SW480 (cell line): ENCODE measurements at regions not wholly inside any gene's neighbourhood (a gene's known extent, or its start where the extent isn't known, plus 50 kb on each side); places are given as distances from the start of the nearest gene placed in this dataset.

Experiments
- DNase-seq: peaks from one replicate; pipeline ENCODE4 v3.0.0-alpha.2; 2016; ENCODE audit warnings: low spot score

GRCh38 chr1:212525479-212526110, 83.0 kb upstream of the ATF3 start:
- DNase-seq, result peak; percentile 14

GRCh38 chr1:212526111-212526491, 82.5 kb upstream of the ATF3 start:
- DNase-seq, result no peak

- no peak for DNase-seq
Measured at GRCh38 chr1:212528501-212528900, 80.1 kb upstream of the ATF3 start.

- DNase-seq, result no peak
Measured at GRCh38 chr1:212529211-212529741, 79.3 kb upstream of the ATF3 start.

GRCh38 chr1:212531267-212531666, 77.3 kb upstream of the ATF3 start:
- no peak for DNase-seq

- DNase-seq, result no peak
Measured at GRCh38 chr1:212531796-212532195, 76.8 kb upstream of the ATF3 start.

- DNase-seq, result no peak
Measured at GRCh38 chr1:212532469-212533147, 76.0 kb upstream of the ATF3 start.

- DNase-seq, result no peak
Measured at GRCh38 chr1:212533148-212533517, 75.4 kb upstream of the ATF3 start.

GRCh38 chr1:212536586-212536985, 72.0 kb upstream of the ATF3 start:
- DNase-seq, result no peak

- DNase-seq, result no peak
Measured at GRCh38 chr1:212537610-212538009, 71.0 kb upstream of the ATF3 start.

GRCh38 chr1:212539737-212540430, 68.7 kb upstream of the ATF3 start:
- no peak for DNase-seq

GRCh38 chr1:212542761-212543187, 65.8 kb upstream of the ATF3 start:
- no peak for DNase-seq

GRCh38 chr1:212544110-212544509, 64.5 kb upstream of the ATF3 start:
- DNase-seq, result no peak

- no peak for DNase-seq
Measured at GRCh38 chr1:212545941-212546635, 62.5 kb upstream of the ATF3 start.

GRCh38 chr1:212549503-212550017, 59.0 kb upstream of the ATF3 start:
- no peak for DNase-seq

GRCh38 chr1:212551929-212552328, 56.6 kb upstream of the ATF3 start:
- no peak for DNase-seq

GRCh38 chr1:212553676-212554075, 54.9 kb upstream of the ATF3 start:
- DNase-seq, result no peak

GRCh38 chr1:212554401-212554800, 54.2 kb upstream of the ATF3 start:
- no peak for DNase-seq

- DNase-seq, result no peak
Measured at GRCh38 chr1:212555426-212555825, 53.1 kb upstream of the ATF3 start.

- no peak for DNase-seq
Measured at GRCh38 chr1:212556822-212557549, 51.6 kb upstream of the ATF3 start.
